Activated naive CD8-positive, alpha-beta T cell treated with anti-CD3 and anti-CD28 coated beads, Interleukin-2, amount 10 ng/mL, durations not matched to agents 7 days and 5 days (primary cell): ENCODE measurements at regions not wholly inside any gene's neighbourhood (a gene's known extent, or its start where the extent isn't known, plus 50 kb on each side); places are given as distances from the start of the nearest gene placed in this dataset.
"Not testable (repeated sequence)": the region's sequence is repeated elsewhere in the genome, so short reads cannot be mapped to it uniquely, and the experiment has no call there.

ENCODE experiments used
- ATAC-seq: fragments of 150-1000 bp; cut with Tn5 transposase; one replicate; pipeline ENCODE4 v1.10.0; 2021; ENCODE audit warnings: low read depth, moderate library complexity
- POLR2A ChIA-PET: fragments of 350-600 bp; sonication (Branson Sonifier 250); formaldehyde crosslinking; loops from one replicate; lab custom pipeline; 2021; ENCODE audit warnings: antibody characterized with exemption; lab: Charles Lee
- DNase-seq: peaks from one replicate; pipeline ENCODE4 v3.0.0; 2021
- H3K27ac Mint-ChIP-seq: one replicate; pipeline ENCODE4 v1.8.0; 2022; ENCODE audit warnings: mild to moderate bottlenecking, mixed read lengths
- H3K27me3 Mint-ChIP-seq: one replicate; pipeline ENCODE4 v1.8.0; 2022; ENCODE audit warnings: mild to moderate bottlenecking, moderate library complexity, mixed read lengths
- H3K36me3 Mint-ChIP-seq: one replicate; pipeline ENCODE4 v1.8.0; 2021; ENCODE audit warnings: mild to moderate bottlenecking, mixed read lengths
- H3K4me1 Mint-ChIP-seq: one replicate; pipeline ENCODE4 v1.8.0; 2021; ENCODE audit warnings: mixed read lengths
- H3K4me3 Mint-ChIP-seq: one replicate; pipeline ENCODE4 v1.8.0; 2022; ENCODE audit warnings: mild to moderate bottlenecking, moderate library complexity, mixed read lengths
- H3K9me3 Mint-ChIP-seq: one replicate; pipeline ENCODE4 v1.8.0; 2021; ENCODE audit warnings: mixed read lengths

- H3K4me3 Mint-ChIP-seq, H3K36me3 Mint-ChIP-seq, H3K4me1 Mint-ChIP-seq, H3K27ac Mint-ChIP-seq, H3K9me3 Mint-ChIP-seq, DNase-seq, ATAC-seq, POLR2A ChIA-PET: not testable (repeated sequence)
- peaks cover 37% of the 10 kb centered on the region for H3K27me3 Mint-ChIP-seq
These were observed 55.6 kb upstream of the CRYM start for GRCh38 chr16:21333683-21334082.
